ENCODE measurements at regions not wholly inside any gene's neighbourhood (a gene's known extent, or its start where the extent isn't known, plus 50 kb on each side); places are given as distances from the start of the nearest gene placed in this dataset.

- H3K4me1 ChIP-seq (ENCODE audit: low read depth): peaks cover 19% of the 10 kb centered on the region
- H3K9me3 ChIP-seq (ENCODE audit: low read depth): no peaks in the 10 kb centered on the region
- no peaks in the 10 kb centered on the region for H3K36me3 ChIP-seq
- H3K27ac ChIP-seq: no peak overlapping the region
- no peaks in the 10 kb centered on the region for H3K27me3 ChIP-seq
- TF ChIP-seq CTCF (IDR thresholded peaks at IDR 0.05; ENCODE audit: low read depth, low read length): no peak
- H3K4me3 ChIP-seq: no peak overlapping the region
- peak in 1 of 2 donors; percentile 70 for DNase-seq (ENCODE audit: low read depth in 1 of 2, low spot score in 1 of 2)
Measured at GRCh38 chr20:11235058-11235457, 561.3 kb upstream of the JAG1 start.

GRCh38 chr20:11242320-11242719 is 568.5 kb upstream of the JAG1 start:
- no peak for DNase-seq (ENCODE audit: low read depth in 1 of 2, low spot score in 1 of 2)
- no peaks in the 10 kb centered on the region for H3K27me3 ChIP-seq
- no peak overlapping the region for H3K27ac ChIP-seq
- no peak for TF ChIP-seq CTCF (IDR thresholded peaks at IDR 0.05; ENCODE audit: low read depth, low read length)
- no peak overlapping the region for H3K4me3 ChIP-seq
- no peaks in the 10 kb centered on the region for H3K4me1 ChIP-seq (ENCODE audit: low read depth)
- H3K36me3 ChIP-seq: no peaks in the 10 kb centered on the region
- H3K9me3 ChIP-seq (ENCODE audit: low read depth): no peaks in the 10 kb centered on the region

- no peaks in the 10 kb centered on the region for H3K9me3 ChIP-seq (ENCODE audit: low read depth)
- DNase-seq (ENCODE audit: low read depth in 1 of 2, low spot score in 1 of 2): no peak
- H3K27ac ChIP-seq: no peak overlapping the region
- no peak for TF ChIP-seq CTCF (IDR thresholded peaks at IDR 0.05; ENCODE audit: low read depth, low read length)
- peaks cover 12% of the 10 kb centered on the region for H3K4me1 ChIP-seq (ENCODE audit: low read depth)
- H3K27me3 ChIP-seq: no peaks in the 10 kb centered on the region
- no peak overlapping the region for H3K4me3 ChIP-seq
- no peaks in the 10 kb centered on the region for H3K36me3 ChIP-seq
Measured at GRCh38 chr20:11245431-11245830, 571.6 kb upstream of the JAG1 start.

- Histone ChIP-seq H3K4me1 (ENCODE audit: low read depth) (peaks cover 12% of the 10 kb centered on the region), H3K27me3 (no peaks in the 10 kb centered on the region), H3K9me3 (ENCODE audit: low read depth) (no peaks in the 10 kb centered on the region), H3K4me3 (no peak overlapping the region), H3K36me3 (no peaks in the 10 kb centered on the region), H3K27ac (no peak overlapping the region)
- no peak for TF ChIP-seq CTCF (IDR thresholded peaks at IDR 0.05; ENCODE audit: low read depth, low read length)
- DNase-seq (ENCODE audit: low read depth in 1 of 2, low spot score in 1 of 2): no peak
Measured at GRCh38 chr20:11246251-11246775, 572.5 kb upstream of the JAG1 start.

- Histone ChIP-seq H3K36me3 (no peaks in the 10 kb centered on the region), H3K4me1 (ENCODE audit: low read depth) (peaks cover 12% of the 10 kb centered on the region), H3K4me3 (no peak overlapping the region), H3K27me3 (no peaks in the 10 kb centered on the region), H3K9me3 (ENCODE audit: low read depth) (no peaks in the 10 kb centered on the region), H3K27ac (no peak overlapping the region)
- TF ChIP-seq CTCF (IDR thresholded peaks at IDR 0.05; ENCODE audit: low read depth, low read length): no peak
- DNase-seq (ENCODE audit: low read depth in 1 of 2, low spot score in 1 of 2): no peak
Measured at GRCh38 chr20:11247046-11248010, 573.5 kb upstream of the JAG1 start.
